Activated T-cell treated with anti-CD3 and anti-CD28 coated beads for 1 hour (primary cell): ENCODE measurements at regions not wholly inside any gene's neighbourhood (a gene's known extent, or its start where the extent isn't known, plus 50 kb on each side); places are given as distances from the start of the nearest gene placed in this dataset.
"Not testable (repeated sequence)": the region's sequence is repeated elsewhere in the genome, so short reads cannot be mapped to it uniquely, and the experiment has no call there.

ENCODE experiments used
- DNase-seq: peaks from one replicate; pipeline ENCODE4 v3.0.0-alpha.2; 2020; ENCODE audit warnings: low read depth

DNA sequence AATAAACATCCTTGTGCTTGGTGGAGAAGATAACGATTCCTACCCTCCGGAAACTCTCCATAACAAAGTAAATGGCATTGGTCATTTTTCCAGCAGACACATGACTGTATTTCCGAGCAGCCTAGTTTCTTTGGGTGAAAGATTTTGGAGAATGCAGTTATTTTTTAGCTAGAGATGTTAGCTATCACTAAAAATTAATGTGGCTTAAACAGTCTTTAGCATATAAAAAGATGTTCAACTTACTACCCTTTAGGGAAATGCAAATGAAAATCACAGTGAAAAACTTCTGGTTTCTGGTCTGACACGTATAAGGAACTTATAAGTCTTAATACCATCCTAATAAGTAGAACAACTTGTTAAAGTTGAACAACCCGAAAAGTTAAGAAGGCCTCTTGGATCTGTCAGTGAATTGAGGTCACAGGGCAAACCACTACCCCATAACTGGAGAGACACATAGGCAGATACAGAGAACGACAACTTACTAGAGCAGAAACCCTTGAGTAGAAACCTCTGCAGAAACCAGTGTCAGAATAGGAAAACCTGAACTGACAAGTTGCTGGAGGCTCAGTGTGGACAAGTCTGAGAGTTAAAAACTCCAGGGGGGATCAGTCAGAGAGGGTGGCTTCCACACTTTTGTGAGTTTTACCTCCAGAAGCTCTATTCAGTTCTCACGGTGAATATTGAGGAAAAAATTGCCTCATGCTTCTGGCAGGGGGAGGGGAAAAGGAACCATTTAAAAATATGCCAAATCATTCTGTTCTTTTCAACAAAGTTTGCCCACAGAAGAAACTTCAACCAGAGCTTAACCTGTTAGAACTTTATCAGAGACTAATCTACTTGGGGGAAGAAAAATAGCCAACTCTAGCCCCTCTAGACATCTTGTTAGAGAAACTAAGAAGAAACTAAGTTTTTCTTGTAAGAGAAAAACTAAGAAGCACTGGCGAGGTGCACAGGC, 325.2 kb upstream of the RPS23 start:
- no peak for DNase-seq

DNA sequence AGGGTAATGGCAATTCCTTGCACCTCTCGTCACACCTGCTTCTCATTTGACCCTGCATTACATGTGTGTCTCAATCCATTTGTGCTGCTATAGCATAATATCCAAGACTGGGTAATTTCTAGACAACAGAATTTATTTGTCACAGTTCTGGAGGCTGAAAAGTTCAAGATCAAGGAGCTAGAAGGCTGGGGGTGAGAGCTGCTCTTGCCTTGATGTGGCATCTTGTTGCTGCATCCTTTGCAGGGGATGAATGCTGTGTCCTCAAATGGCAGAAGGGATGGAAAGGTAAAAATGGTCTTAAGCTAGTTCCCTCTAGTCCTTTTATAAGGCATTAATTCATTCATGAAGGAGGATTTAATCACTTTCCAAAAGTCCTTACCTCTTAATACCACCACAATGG, 323.7 kb upstream of the RPS23 start:
- no peak for DNase-seq

DNA sequence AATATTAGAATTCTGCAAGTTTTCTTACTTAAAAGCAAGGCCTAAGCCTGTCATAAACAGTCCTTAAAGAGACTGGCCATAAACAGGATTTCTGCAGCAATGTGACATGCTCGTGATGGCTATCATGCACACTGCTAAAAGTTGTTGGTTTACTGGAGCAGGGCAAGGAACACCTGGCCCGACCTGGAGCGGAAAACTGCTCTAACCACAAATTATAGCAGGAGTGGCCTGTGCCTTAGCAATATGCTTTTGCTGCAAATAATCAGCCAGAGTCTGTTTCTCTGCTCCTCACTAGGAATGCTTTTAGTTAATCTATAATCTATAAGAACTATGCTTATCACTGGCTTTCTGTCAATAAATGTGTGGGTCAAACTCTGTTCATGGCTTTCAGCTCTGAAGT, 322.9 kb upstream of the RPS23 start:
- DNase-seq: no peak

DNA sequence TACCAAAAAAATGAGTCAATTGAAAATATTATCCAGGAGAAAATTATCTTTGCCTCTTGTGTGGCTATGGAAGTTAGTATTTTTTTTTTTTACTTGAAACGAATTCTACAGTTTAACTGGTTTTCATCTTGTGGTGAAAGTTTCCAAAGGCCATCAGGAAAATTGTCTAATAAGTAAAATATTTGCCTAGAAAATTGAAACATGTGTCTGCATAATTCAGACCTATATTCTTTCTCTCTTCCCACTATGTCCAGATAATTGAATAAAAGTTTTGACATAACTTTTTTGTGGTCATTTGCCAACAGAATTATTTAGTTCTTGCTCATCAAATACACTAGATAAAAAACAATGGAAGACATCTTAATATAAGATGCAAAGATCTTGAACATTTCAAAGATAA, 321.5 kb upstream of the RPS23 start:
- DNase-seq: no peak

DNA sequence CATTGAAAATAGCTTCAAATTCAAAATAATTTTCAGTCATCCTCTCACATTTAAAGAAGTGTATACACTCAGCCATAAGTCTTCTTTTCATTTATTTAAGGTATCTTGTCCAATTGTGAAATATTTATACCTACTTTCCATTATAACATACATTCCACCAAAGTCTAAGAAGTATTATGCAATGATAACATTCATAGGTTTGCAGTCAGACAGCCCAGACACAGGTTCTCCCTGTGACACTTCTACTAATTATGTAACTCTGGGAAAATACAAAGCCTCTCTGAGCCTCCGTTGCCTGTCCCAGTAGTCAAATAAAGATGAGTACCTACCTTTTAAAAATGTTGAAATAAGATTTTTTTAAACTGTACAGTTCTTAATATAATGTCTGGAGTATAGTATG, 320.9 kb upstream of the RPS23 start:
- no peak for DNase-seq

DNA sequence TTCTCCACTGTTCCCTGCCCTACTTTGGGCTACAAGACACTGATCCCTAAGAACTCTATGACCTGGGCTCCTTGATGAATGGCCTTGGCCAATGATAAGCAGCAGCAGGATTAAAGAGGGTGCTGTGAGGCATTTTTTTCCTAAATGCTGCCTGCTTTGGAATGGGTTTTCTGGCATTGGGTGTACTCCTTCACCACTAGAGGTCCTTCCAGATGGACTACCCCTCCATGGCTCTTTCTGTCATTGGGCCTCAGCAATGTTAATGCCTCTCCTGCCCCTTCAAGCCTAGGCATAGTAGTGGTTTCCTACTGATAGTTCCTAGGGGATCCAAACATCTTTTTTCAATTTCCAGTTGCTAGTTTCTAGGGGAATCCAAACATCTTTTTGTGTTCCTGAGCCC, 319.3 kb upstream of the RPS23 start:
- no peak for DNase-seq

DNA sequence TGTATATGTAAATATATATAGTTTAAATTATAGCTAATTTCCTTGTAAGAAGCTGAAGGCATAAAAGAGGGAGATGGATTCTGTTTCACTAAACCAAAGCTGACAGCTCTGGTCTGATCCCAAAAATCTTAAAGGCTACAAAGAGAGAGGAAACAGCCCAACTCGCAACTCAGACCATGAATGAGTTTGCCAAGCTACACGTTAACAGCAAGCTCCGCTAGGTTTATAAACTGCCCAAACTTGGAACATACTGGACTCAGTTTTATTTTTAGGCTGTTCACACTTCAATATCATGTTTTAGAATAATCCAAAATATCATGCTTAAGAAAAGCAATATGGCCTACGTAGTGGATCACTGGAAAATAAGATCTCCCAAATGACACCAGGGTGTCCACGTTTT, 318.3 kb upstream of the RPS23 start:
- DNase-seq: no peak

DNA sequence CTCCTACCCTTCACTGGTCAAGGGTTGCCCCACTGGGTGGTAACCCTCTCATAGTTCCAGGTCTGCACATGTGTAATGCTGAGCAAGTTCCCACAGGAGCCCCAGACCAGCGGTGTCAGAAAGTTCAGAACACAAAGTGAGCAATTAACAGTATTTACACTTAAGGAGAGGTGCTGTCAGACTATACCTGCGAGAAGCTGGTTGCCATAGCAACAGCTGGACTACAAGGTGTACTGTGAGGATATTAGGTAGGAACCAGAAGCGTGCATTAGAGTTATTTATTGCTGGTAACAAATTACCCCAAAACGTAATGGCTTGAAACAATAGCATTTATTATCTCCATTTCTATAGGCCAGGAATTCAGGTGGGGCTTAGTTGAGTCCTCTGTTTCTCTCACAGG, 317.0 kb upstream of the RPS23 start:
- no peak for DNase-seq

DNA sequence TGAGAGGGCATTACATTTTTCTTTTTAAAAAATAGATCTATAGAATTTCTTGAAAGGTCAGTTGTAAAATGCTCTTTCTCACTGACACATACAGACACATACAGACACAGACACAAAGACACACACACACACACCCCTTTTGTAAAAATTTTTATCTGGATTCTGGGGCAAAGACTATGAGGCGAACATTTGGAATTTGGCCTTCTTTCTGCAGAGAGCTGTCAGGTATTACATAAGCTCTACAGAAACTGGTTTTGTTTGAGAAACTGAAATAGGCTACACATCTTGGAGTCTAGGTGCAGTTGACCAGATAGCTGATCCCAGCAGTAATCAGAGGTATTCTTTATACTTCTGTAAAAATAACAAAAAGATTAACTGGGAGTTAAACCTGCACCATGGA, 315.9 kb upstream of the RPS23 start:
- DNase-seq: no peak

DNA sequence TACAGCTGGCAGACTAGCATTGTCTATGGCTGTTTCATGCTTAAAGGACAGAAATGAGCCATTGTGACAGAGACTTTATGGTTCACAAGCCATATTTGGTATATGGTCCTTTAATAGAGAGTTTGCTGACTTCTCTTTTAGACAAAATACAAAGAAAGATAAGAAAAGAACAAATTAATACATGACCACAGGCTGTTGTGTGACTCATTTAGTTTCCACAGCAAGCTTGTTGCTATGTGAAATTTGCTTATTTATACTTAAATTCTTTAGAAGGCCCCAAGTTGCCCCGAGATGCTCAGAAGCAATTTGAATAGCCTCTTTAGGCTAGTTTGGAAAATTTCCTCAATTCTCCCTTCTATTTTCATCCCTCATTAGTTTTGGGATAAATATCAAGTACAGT, 315.3 kb upstream of the RPS23 start:
- DNase-seq: no peak

DNA sequence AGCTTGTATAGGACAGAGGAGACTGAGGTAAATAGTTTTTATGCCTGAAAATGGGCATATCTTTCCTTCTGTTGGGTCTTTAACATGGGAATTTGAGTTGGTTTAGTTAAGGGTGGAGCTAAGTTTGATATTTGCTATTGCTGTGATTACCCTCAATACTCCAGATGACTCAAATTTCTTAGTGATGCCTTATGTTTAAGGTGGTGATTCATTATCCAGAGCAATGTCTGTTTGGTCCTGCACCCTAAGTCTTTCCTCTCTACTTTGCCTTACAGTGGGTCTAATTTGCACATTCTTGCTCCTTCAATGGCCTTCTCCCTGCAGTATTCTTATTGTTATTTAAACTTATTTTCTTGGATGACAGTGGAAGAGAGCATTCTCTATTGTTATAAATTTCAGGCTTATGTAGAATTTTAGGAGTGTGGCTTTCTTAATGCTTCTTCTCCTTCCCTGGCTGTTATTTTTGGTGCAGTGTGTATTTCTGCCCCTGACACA, 312.9 kb upstream of the RPS23 start:
- no peak for DNase-seq

DNA sequence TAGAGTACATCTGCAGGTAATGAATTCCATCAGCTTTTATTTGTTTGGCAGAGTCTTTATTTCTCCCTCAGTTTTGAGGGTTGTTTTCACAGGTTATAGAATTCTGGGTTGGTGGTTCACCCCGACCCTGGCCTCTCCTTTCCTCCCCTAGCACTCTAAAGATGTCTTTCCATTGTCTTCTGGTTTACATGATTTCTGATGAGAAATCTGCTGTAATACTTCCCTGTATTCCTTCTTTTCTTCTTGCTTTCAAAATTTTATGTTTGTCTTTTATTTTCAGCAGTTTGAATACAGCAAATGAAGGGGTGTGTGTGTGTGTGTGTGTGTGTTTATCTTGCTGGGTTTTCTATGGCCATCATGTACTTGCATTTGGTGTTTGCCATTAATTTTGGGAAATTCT, 312.0 kb upstream of the RPS23 start:
- DNase-seq: no peak

DNA sequence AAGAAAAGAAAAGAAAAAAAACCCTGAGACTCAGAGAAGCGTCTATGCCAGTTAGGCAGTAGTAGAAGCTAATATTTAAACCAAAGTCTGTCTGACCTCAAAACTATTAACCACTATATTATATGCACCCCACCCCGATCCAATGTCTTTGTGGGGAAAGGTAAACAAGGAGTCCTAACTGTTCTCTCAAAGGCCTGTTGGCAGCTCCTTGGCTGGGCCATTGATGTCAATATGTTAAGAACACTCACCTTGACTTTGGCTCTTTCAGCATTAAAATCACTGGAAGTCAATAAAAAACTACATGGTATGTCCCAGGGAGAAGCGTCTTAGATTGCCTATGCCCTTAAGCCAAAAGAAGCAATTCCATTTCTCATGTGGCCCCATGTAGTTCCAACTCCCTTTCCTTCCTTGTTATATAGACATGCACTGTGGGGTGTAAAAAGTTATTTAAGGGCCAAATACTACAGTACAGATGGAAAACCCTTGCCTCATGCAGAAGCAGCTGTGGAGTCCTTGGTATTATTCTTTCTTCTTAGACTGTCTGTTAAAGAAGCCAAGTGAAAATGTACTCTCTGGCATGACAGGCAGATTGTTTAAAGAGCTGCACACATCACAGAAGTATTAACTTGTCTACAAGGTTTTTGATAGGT, 308.6 kb upstream of the RPS23 start:
- no peak for DNase-seq

DNA sequence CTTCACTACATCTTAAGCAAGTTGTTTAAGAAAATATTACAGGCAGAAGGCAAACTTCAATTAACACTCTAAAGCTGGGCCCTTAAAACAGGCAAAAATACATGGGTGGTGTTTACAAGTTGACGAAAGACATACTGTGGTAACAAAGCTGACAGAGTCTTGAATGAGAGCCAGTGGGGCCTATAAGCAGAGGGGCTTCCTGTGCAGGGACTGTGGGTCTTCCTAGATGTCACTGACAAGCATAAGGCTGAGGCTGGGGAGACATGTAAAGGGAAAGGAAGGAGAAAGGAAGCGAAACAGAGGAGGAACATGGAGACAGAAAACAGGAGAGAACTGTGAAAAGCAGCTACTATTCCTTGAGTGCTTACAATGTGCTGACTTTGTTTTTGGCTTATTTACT, 308.0 kb upstream of the RPS23 start:
- no peak for DNase-seq

DNA sequence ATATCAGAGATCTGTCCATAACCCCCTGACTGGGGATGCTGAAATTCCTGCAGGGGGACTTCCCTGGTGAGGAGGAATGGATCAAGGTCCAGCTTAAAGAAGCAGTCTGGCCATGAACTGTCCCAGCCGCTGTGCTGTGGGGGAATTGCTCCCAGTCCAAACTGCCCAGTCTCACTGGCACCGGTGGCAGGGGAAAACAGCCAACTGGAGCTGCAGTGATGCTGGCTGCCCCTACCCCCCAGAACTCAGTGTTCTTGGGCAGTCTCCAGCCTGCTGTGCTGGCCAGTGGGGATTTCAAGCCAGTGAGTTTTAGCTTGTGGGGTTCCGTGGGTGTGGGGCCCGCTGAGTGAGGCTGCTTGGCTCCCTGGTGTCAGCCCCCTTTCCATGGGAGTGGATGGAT, 306.5 kb upstream of the RPS23 start:
- DNase-seq: no peak

DNA sequence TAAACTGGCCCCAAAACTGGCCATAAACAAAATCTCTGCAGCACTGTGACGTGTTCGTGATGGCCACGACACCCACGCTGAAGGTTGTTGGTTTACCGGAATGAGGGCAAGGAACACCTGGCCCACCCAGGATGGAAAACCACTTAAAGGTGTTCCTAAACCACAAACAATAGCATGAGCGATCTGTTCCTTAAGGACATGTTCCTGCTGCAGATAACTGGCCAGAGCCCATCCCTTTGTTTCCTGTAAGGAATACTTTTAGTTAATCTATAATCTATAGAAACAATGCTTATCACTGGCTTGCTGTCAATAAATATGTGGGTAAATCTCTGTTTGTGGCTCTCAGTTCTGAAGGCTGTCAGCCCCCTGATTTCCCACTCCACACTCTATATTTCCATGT, 305.2 kb upstream of the RPS23 start:
- not testable (repeated sequence) for DNase-seq

DNA sequence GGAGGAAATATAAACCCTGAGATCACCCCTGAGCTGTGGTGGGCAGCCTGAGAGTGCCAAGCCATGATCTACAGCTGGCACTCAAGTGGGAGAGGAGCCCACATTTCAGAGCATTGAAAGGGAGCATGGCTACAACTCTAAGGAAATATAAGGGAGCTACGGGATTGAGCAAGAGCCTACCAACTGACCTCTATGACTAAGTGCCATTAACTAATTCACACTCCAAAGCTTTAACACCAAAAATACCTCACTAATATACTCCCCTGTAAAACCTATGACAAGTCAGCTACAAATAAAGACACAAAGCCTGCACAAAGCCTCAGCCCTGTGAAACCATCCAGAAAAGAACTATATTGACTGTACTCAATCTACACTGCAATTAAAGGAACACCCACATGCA, 286.8 kb upstream of the RPS23 start:
- no peak for DNase-seq

DNA sequence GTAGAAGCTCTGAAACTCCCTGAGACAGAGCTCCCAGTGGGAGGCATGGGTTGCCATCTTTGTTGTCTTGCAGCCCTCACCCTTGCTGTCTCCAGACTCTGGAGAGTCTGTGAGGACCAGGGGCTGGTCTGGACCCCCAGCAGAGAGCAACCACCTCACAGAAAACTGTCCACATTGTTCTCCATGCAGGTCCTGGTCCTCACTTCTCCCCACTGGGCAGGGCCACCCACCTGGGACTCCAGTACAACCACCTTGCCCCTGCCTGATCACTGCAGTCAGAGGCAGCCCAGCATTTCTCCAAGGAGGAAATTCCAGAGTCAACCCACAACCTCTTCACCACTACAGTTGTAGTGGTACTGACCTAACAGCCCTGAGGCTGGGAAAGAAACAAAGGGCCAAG, 285.6 kb upstream of the RPS23 start:
- DNase-seq: no peak

DNA sequence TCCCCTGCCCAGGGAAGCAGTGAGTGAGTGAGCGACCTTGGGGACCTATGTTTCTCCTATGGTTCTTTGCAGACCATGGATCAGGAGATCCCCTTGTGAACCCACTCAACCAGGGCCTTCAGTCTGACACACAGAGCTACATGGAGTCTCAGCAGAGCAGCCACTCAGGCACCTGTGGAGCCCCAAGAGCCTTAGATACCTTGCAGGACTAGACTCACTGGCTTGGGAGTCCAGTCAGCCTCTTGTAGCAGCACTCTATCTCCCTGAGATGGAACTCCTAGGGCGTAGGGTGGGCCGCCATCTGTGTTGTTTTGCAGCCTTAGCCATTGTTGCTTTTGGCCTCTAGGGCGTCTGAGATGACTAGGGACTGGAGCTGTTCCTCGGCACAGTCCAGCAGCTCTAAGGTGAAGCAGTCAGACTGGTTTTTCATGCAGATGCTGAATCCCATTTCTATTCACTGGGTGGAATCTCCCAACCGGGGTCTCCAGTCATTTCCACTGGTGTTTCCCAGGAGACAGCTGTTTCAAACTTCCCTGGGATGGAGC, 284.6 kb upstream of the RPS23 start:
- DNase-seq: no peak

DNA sequence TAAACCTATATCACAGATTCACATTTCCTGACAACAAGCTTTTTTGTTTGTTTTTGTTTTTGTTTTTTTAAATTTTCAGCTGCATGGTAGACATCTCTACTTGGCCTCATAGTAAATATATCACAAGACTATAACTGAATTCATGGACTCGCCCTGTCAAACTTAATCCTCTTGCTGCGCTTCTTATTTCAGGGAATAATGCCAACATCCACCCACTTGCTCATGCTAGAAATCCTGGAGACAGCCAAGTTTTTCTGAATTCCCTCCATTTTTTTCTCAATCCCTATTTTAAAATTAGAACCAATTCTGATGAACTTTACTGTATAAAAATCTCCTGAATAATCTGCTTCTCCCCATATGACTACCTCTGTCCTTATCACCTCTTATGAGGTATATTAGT, 283.6 kb upstream of the RPS23 start:
- DNase-seq: no peak

DNA sequence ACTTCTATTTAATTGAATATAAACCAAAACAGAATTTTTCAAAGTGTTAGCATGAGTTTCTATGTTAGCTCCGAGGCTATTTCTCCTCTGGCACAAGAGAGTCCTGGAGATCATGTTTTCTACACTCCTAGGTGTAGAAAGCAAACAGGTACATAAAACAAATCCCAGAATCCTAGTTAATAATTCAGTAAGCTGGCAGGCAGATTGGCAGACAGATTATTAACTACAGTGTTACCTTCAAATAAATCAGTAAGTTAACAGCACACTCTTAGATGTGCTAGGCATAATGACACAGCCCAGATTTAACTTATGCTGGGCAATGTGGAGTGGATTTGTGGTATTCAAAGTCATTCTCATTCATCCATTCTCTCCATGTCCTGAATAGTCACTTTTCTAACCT, 282.8 kb upstream of the RPS23 start:
- DNase-seq: no peak

DNA sequence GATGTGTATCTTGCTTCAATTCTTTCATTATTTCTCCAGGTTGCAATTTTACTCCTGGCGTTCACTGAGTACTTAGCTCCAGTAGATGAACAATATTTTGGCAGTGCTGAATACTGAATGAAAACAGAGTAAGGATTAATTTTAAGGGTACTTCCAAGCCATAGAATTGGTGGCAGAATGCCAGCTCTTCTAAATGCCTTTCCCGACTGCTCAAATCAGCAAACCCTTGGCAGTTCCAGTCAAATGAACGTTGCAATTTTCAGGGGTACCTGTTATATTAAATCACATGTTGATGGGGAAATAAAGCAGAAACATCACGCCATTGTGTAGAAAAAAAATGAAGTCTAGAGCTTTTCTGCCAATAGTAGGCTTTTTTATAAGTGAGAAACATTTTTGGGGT, 282.4 kb upstream of the RPS23 start:
- DNase-seq: no peak

DNA sequence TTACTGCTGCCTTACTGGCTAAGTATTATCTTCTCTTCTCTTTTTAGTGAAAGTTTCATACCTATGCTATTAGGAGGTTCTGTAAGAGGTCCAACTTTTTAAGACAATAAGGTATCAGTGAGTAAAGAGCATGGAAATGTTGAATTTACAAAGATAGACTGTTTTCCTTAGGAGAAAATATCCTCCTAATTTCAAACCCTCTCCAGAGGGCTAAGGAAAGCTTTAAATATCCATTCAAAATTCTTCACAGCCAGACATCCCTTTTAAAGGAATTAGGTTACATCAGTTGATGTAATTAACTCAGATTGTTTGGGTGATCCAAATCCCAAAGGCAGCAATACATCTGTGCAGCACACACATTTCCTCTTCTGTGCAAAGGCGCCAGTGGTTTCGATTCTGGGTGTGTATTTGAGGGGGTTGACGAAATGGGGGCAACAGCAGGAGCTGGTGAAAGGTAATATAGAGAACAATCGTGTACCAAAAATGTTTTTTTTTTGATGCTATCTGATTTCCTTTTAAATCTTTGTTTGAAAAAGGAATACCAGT, 273.8 kb upstream of the RPS23 start:
- no peak for DNase-seq
